ENCODE measurements at regions not wholly inside any gene's neighbourhood (a gene's known extent, or its start where the extent isn't known, plus 50 kb on each side); places are given as distances from the start of the nearest gene placed in this dataset.

- in situ Hi-C loops (cut with HindIII; ENCODE audit: low sequenced_read_pairs): no loop called here
- DNase-seq (ENCODE audit: low spot score): no peak
Observed at GRCh38 chr20:52677216-52677615, 294.9 kb upstream of the TSHZ2 start.

- in situ Hi-C loops (cut with HindIII; ENCODE audit: low sequenced_read_pairs): no loop called here
- DNase-seq (ENCODE audit: low spot score): no peak
Observed at GRCh38 chr20:52676283-52676995, 295.7 kb upstream of the TSHZ2 start.

- in situ Hi-C loops (cut with HindIII; ENCODE audit: low sequenced_read_pairs): no loop called here
- DNase-seq (ENCODE audit: low spot score): no peak
Observed at GRCh38 chr20:52675375-52675774, 296.8 kb upstream of the TSHZ2 start.

GRCh38 chr20:52668626-52669025 is 303.5 kb upstream of the TSHZ2 start:
- no peak for DNase-seq (ENCODE audit: low spot score)
- in situ Hi-C loops (cut with HindIII; ENCODE audit: low sequenced_read_pairs): no loop called here

- DNase-seq (ENCODE audit: low spot score): no peak
- in situ Hi-C loops (cut with HindIII; ENCODE audit: low sequenced_read_pairs): no loop called here
Observed at GRCh38 chr20:52667358-52667757, 304.8 kb upstream of the TSHZ2 start.

- in situ Hi-C loops (cut with HindIII; ENCODE audit: low sequenced_read_pairs): no loop called here
- no peak for DNase-seq (ENCODE audit: low spot score)
Observed at GRCh38 chr20:52665441-52665840, 306.7 kb upstream of the TSHZ2 start.

- no peak for DNase-seq (ENCODE audit: low spot score)
- in situ Hi-C loops (cut with HindIII; ENCODE audit: low sequenced_read_pairs): no loop called here
Observed at GRCh38 chr20:52655395-52655794, 316.8 kb upstream of the TSHZ2 start.

- in situ Hi-C loops (cut with HindIII; ENCODE audit: low sequenced_read_pairs): no loop called here
- DNase-seq (ENCODE audit: low spot score): no peak
Observed at GRCh38 chr20:52654567-52654966, 317.6 kb upstream of the TSHZ2 start.

- in situ Hi-C loops (cut with HindIII; ENCODE audit: low sequenced_read_pairs): no loop called here
- DNase-seq (ENCODE audit: low spot score): no peak
Observed at GRCh38 chr20:52652271-52652670, 319.9 kb upstream of the TSHZ2 start.

- DNase-seq (ENCODE audit: low spot score): no peak
- in situ Hi-C loops (cut with HindIII; ENCODE audit: low sequenced_read_pairs): no loop called here
Observed at GRCh38 chr20:52649727-52650126, 322.4 kb upstream of the TSHZ2 start.

- in situ Hi-C loops (cut with HindIII; ENCODE audit: low sequenced_read_pairs): no loop called here
- no peak for DNase-seq (ENCODE audit: low spot score)
Observed at GRCh38 chr20:52645822-52646221, 326.3 kb upstream of the TSHZ2 start.

- in situ Hi-C loops (cut with HindIII; ENCODE audit: low sequenced_read_pairs): no loop called here
Observed at GRCh38 chr20:52643034-52643433, 329.1 kb upstream of the TSHZ2 start.

GRCh38 chr20:52637201-52637600 is 335.0 kb upstream of the TSHZ2 start:
- in situ Hi-C loops (cut with HindIII; ENCODE audit: low sequenced_read_pairs): no loop called here
- DNase-seq (ENCODE audit: low spot score): peak; percentile 56

More at GRCh38 chr20:52643034-52643433, 329.1 kb upstream of the TSHZ2 start:
- no peak for DNase-seq (ENCODE audit: low spot score)

GRCh38 chr20:52631469-52631868 is 340.7 kb upstream of the TSHZ2 start:
- in situ Hi-C loops (cut with HindIII; ENCODE audit: low sequenced_read_pairs): no loop called here
- no peak for DNase-seq (ENCODE audit: low spot score)

GRCh38 chr20:52630138-52630537 is 342.0 kb upstream of the TSHZ2 start:
- in situ Hi-C loops (cut with HindIII; ENCODE audit: low sequenced_read_pairs): no loop called here
- DNase-seq (ENCODE audit: low spot score): no peak

- in situ Hi-C loops (cut with HindIII; ENCODE audit: low sequenced_read_pairs): no loop called here
Observed at GRCh38 chr20:52624281-52624680, 347.9 kb upstream of the TSHZ2 start.

GRCh38 chr20:52622081-52622480 is 350.1 kb upstream of the TSHZ2 start:
- in situ Hi-C loops (cut with HindIII; ENCODE audit: low sequenced_read_pairs): no loop called here
- DNase-seq (ENCODE audit: low spot score): no peak

More at GRCh38 chr20:52624281-52624680, 347.9 kb upstream of the TSHZ2 start:
- no peak for DNase-seq (ENCODE audit: low spot score)

GRCh38 chr20:52621401-52621800 is 350.8 kb upstream of the TSHZ2 start:
- no peak for DNase-seq (ENCODE audit: low spot score)
- in situ Hi-C loops (cut with HindIII; ENCODE audit: low sequenced_read_pairs): no loop called here

- in situ Hi-C loops (cut with HindIII; ENCODE audit: low sequenced_read_pairs): no loop called here
- DNase-seq (ENCODE audit: low spot score): no peak
Observed at GRCh38 chr20:52619671-52620070, 352.5 kb upstream of the TSHZ2 start.

- no peak for DNase-seq (ENCODE audit: low spot score)
Observed at GRCh38 chr20:52619101-52619500, 353.1 kb upstream of the TSHZ2 start.

GRCh38 chr20:52616629-52617028 is 355.5 kb upstream of the TSHZ2 start:
- DNase-seq (ENCODE audit: low spot score): no peak
- in situ Hi-C loops (cut with HindIII; ENCODE audit: low sequenced_read_pairs): no loop called here

More at GRCh38 chr20:52619101-52619500, 353.1 kb upstream of the TSHZ2 start:
- in situ Hi-C loops (cut with HindIII; ENCODE audit: low sequenced_read_pairs): no loop called here

Data from G401 (cell line).